HG03460 (cell line): ENCODE measurements at regions not wholly inside any gene's neighbourhood (a gene's known extent, or its start where the extent isn't known, plus 50 kb on each side); places are given as distances from the start of the nearest gene placed in this dataset.

ENCODE experiments used
- ATAC-seq: cut with Tn5 transposase; IDR thresholded peaks from one replicate; pipeline ENCODE4 v1.9.1; 2021; ENCODE audit not compliant: unreplicated experiment

DNA sequence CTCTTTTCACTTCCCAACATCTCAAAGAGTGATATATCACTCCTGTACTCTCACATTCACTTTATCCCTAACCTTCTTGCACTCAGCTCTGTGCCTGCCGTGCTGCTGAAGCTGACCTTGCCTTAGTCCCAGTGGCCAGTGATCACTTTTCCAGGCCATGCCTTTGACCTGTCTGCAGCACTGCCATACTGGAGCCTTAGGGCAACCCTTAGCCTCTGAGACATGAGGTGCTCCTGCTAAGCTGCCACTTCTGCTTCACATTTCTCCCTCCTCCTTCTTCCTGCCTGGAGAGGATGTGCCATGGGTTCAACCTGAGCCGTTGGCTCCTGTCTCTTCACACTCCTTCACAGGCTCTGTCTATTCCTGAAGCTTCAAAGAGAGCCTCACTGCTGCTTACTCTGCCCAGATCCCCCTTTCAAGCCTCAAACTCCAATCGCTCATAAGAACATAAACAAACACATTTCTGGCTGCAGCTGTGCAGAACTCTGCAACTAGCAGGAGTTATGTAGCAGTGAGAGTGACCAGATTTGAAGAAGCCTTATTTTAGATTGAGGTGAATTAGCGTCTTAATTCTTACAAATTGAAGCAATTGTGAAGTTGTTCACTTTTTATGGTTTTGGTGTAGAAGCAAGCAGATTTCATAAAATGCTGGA is 716.2 kb upstream of the FANCL start:
- no peak for ATAC-seq

DNA sequence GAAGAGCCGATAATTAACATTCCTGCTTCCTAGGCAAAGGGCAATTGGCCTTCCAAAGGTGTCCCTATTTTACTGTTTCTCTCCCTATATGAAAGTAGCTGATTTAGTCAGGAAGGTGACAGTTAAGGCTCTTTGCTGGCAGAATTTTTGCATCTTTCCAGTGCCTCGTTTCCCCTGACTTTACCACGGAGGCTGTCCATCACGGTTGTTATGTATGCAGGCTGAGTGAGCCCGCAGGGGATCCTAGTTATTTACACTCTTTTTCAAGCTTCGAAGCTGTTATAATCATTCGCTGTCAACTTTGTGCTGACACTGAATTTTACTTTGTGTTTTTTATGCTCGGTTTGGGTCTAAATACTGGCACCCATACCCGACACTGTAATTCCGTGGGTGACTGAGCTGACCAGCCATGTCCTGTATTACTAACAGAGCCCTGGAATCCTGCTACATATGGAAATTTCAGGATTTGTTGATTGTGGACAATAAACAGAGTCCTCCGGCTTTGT is 713.8 kb upstream of the FANCL start:
- no peak for ATAC-seq

- no peak for ATAC-seq
Measured at GRCh38 chr2:58951722-58952121, 710.6 kb upstream of the FANCL start.

GRCh38 chr2:58950795-58951462 is 709.8 kb upstream of the FANCL start:
- no peak for ATAC-seq

DNA sequence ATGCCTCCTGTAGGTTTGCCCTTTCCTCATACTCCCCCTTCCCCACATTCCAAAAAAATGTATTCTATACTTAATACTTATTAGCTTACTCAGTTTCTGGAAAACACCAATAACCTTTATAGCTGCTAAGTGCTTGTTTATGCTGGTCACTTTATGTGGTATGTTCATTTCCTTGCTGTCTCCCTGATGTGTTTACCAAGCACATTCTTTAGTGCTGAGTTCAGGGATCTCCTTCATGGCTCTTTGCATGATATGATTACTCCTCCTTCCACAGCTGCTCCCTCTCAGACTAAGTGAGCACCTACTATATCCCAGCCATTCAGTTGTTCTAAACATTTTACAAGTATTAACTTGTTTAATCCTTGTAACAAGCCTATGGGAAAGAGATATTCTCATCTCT is 698.3 kb upstream of the FANCL start:
- no peak for ATAC-seq

- no peak for ATAC-seq
Measured at GRCh38 chr2:58938988-58939387, 697.9 kb upstream of the FANCL start.

GRCh38 chr2:58932801-58933200 is 691.7 kb upstream of the FANCL start:
- ATAC-seq: no peak

- ATAC-seq: no peak
Measured at GRCh38 chr2:58930537-58930936, 689.4 kb upstream of the FANCL start.

GRCh38 chr2:58928973-58929372 is 687.8 kb upstream of the FANCL start:
- no peak for ATAC-seq

DNA sequence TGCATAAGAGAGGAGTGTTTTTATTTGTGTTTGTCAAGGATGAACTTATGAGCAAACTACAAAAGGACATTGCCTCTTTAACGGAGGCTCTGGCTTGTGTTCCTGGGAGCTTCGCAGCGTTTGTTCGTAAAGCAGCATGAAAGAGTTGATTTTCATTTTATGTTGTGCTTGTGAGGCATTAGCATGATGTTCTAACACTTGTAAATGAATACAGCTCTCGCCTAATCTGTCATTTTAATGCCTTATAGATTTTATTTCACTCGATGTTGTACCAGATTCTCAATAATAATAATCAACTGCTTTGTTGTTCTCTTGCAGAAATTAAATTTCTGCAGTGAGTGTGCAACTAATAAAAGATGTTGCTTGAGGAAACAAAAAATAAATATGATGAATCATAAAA is 687.3 kb upstream of the FANCL start:
- no peak for ATAC-seq

DNA sequence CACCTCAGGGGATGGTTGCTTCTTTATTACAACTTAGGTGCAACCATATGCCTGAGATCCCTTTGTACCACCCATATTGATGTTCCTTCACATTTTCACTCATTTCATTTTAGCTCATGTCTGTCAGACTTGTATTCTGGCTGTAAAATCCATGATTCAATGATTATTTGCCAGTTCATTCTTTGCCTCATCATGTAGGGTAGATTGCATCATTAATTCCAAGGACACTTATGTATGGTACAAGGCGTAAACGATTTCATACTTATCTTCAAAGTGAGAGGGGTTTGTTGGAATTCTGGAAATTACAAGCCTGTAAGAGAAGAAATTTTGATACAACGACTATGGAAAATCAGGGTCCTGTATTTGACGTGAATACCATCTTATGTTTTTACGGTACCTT is 685.0 kb upstream of the FANCL start:
- no peak for ATAC-seq

DNA sequence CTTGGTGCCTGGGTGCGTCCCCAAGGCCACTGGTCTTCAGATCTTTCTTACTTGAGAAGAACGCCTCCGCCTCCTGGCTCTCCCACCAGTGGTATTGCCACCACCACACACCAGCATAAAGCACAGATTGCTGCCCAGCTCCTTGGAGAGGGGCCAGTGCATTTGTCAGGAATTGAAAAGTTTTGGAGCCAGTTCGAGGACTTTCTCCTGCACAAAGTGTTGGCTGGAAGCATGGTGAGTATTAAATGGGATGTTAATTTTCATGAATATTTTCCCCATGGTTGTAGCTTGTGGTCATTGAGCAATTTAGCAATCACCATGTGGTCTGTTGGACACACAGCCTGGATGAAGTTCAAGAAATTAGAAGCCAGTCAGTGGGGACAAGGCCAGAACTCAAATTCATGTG is 684.6 kb upstream of the FANCL start:
- ATAC-seq: no peak

GRCh38 chr2:58923869-58924268 is 682.7 kb upstream of the FANCL start:
- no peak for ATAC-seq

DNA sequence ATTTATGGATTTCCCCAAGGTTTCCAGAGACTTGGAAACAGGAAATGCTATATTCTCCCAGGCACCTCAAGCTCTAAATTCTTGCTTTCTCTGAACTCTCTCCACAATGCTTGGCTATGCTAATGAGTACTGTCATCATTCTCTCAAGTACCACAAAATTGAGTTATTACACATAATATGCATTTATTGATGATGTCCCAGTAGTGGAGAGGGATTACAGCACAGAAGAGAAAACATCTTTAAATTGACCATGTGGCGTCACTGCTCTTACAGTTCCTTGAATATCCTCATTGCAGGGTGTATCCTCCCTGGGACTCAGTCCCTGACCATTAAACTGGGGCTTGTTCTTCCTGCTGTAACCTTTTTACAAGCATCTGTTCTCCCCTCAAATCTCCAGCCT is 681.1 kb upstream of the FANCL start:
- no peak for ATAC-seq

DNA sequence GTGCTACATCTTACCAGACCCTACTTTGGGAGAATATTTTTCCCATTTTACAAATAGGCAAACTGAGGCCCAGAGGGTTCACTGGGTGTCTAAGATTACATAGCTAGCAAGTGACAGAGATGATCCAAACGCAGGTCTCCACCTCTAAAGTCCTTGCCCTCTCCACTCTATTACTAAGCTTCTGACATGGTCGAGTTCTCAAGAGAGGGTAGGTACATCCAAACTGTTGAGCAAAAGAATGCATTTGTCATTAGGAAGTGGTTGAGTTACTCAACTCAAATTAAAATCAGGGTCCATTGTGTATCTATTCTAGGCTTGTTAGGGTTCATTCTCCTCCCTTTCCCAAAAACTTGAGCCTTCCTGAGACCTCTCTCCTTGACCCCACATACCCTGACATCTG is 680.6 kb upstream of the FANCL start:
- no peak for ATAC-seq

DNA sequence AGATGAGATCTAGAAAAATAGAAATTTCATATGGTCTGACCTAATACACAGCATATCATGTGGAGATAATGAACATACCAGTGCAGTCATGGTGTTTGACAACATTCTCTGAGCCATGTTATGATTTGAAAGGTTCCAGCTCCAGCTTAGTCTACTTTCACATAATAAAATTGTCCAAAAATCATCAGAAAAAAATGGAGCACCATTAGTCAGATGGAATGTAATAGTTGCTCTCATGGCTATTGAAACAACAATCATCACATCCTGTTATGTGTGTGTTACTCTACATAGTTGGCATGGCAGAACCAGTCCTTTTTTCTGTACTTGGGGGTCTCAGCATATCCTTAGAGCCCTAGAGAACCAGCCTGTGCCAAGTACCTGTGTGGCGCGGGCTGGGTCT is 678.9 kb upstream of the FANCL start:
- ATAC-seq: no peak

- ATAC-seq: no peak
Measured at GRCh38 chr2:58919316-58919715, 678.2 kb upstream of the FANCL start.

DNA sequence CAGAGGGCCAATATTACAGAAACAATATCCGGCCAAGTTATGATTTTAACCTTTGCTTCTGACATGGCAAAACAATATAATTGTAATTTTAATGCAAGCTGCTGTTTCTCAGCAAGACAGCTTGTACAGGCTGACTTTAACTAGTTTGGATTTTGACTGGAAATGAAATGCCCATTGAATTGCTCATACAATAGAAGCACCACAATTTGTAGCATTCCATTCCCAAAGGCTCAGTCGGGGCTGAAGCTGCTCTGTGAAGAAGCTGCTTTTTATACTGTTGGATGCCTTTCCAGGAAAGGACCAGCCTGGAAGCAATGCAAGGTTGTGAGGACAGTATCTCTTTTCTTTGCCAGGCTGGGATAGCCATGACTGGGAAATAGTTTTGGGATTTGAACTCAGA is 677.0 kb upstream of the FANCL start:
- ATAC-seq: no peak

- no peak for ATAC-seq
Measured at GRCh38 chr2:58917596-58917995, 676.5 kb upstream of the FANCL start.

GRCh38 chr2:58916063-58916462 is 674.9 kb upstream of the FANCL start:
- ATAC-seq: no peak

- no peak for ATAC-seq
Measured at GRCh38 chr2:58914733-58915505, 673.8 kb upstream of the FANCL start.

GRCh38 chr2:58913082-58913726 is 672.1 kb upstream of the FANCL start:
- ATAC-seq: no peak
